ENCODE measurements at regions not wholly inside any gene's neighbourhood (a gene's known extent, or its start where the extent isn't known, plus 50 kb on each side); places are given as distances from the start of the nearest gene placed in this dataset.

GRCh38 chr15:31465083-31465955 lies 138.7 kb downstream of the KLF13 start:
- intact Hi-C loops (cut with micrococcal nuclease), result no loop called here
- no peaks in the 10 kb centered on the region for H3K36me3 ChIP-seq (ENCODE audit: low read depth, low read length)
- DNase-seq (peak; percentile 24), ATAC-seq (peak; percentile 75)
- H3K4me3 ChIP-seq (ENCODE audit: low read length), result no peak overlapping the region
- H3K9me3 ChIP-seq (ENCODE audit: low read length), result no peaks in the 10 kb centered on the region
- H3K27ac ChIP-seq (ENCODE audit: low read length), result no peak overlapping the region
- H2AFZ ChIP-seq (ENCODE audit: low read length), result no peak overlapping the region
- CTCF ChIA-PET, result no interaction called here
- H3K4me1 ChIP-seq (ENCODE audit: insufficient read depth, low read length), result 0 out of 2 replicates have a peak, but pooled peaks cover 4% of the 10 kb centered on the region
- H3K27me3 ChIP-seq (ENCODE audit: low read length), result peaks cover 13% of the 10 kb centered on the region; the same call in 1 of the 2 replicates
- no TSS peak for BruUV-seq (replicated peaks)
- H3K9me2 ChIP-seq (replicated peaks; ENCODE audit: low read length), result no peaks in the 10 kb centered on the region
- H3K4me2 ChIP-seq (ENCODE audit: low read length), result no peak overlapping the region
- TF ChIP-seq CTCF (conservative IDR thresholded peaks at IDR 0.05; ENCODE audit: low read depth, low read length), result no peak
- TF ChIP-seq EZH2phosphoT487 (IDR thresholded peaks at IDR 0.05; ENCODE audit: borderline replicate concordance, low read length), result no peak
- TF ChIP-seq EZH2 (IDR thresholded peaks at IDR 0.05; ENCODE audit: low read length, unreplicated experiment), result no peak
- no peak overlapping the region for H3K9ac ChIP-seq (ENCODE audit: low read length)
- no peaks in the 10 kb centered on the region for H3F3A ChIP-seq (ENCODE audit: low read length, unreplicated experiment)
- POLR2A ChIA-PET (ENCODE audit: unreplicated experiment), result no interaction called here
- H4K20me1 ChIP-seq (ENCODE audit: low read length), result no peaks in the 10 kb centered on the region
- H3K79me2 ChIP-seq (ENCODE audit: low read length), result no peaks in the 10 kb centered on the region

- H3F3A ChIP-seq (ENCODE audit: low read length, unreplicated experiment), result no peaks in the 10 kb centered on the region
- H3K9ac ChIP-seq (ENCODE audit: low read length), result no peak overlapping the region
- H2AFZ ChIP-seq (ENCODE audit: low read length), result no peak overlapping the region
- 0 out of 2 replicates have a peak, but pooled peaks cover 4% of the 10 kb centered on the region for H3K4me1 ChIP-seq (ENCODE audit: insufficient read depth, low read length)
- ChIA-PET POLR2A (ENCODE audit: unreplicated experiment) (no interaction called here), CTCF (no interaction called here)
- no peak for TF ChIP-seq CTCF (conservative IDR thresholded peaks at IDR 0.05; ENCODE audit: low read depth, low read length)
- TF ChIP-seq EZH2phosphoT487 (IDR thresholded peaks at IDR 0.05; ENCODE audit: borderline replicate concordance, low read length), result no peak
- no peak for TF ChIP-seq EZH2 (IDR thresholded peaks at IDR 0.05; ENCODE audit: low read length, unreplicated experiment)
- no peaks in the 10 kb centered on the region for H3K9me3 ChIP-seq (ENCODE audit: low read length)
- no peak overlapping the region for H3K4me2 ChIP-seq (ENCODE audit: low read length)
- peaks cover 20% of the 10 kb centered on the region; the same call in 1 of the 2 replicates for H3K27me3 ChIP-seq (ENCODE audit: low read length)
- no peaks in the 10 kb centered on the region for H3K36me3 ChIP-seq (ENCODE audit: low read depth, low read length)
- no TSS peak for BruUV-seq (replicated peaks)
- no peak overlapping the region for H3K27ac ChIP-seq (ENCODE audit: low read length)
- H4K20me1 ChIP-seq (ENCODE audit: low read length), result no peaks in the 10 kb centered on the region
- no peak for DNase-seq
- no peaks in the 10 kb centered on the region for H3K79me2 ChIP-seq (ENCODE audit: low read length)
- no peak overlapping the region for H3K4me3 ChIP-seq (ENCODE audit: low read length)
- no peaks in the 10 kb centered on the region for H3K9me2 ChIP-seq (replicated peaks; ENCODE audit: low read length)
- ATAC-seq, result no peak
- intact Hi-C loops (cut with micrococcal nuclease), result no loop called here
These were observed 140.7 kb downstream of the KLF13 start for GRCh38 chr15:31467361-31467760.

Measured in PC-3 (cell line).